ENCODE measurements at regions not wholly inside any gene's neighbourhood (a gene's known extent, or its start where the extent isn't known, plus 50 kb on each side); places are given as distances from the start of the nearest gene placed in this dataset.
A peak's percentile ranks its signal among the peaks of the same experiment; 100 is the strongest.

- Mint-ChIP-seq H3K36me3 (no peaks in the 10 kb centered on the region), H3K27me3 (no peaks in the 10 kb centered on the region), H3K9me3 (peaks cover 0 to 3% (median 0%) of the 10 kb centered on the region in 3 donors), H3K4me1 (peaks cover 72 to 84% (median 75%) of the 10 kb centered on the region in 3 donors), H3K27ac (peak overlapping the region; percentile 88 to 92), H3K4me3 (peak overlapping the region; percentile 0 to 63 (median 59))
- POLR2A ChIA-PET = interaction anchor here (0.5 to 1.7 kb wide), 4 partner anchors 15 to 84 kb away, joined by 4 to 7 read pairs (median 4); partner anchors contain the start of gene SLC39A10 (in 1 of the 2)
- no peak overlapping the region for H3K4me3 ChIP-seq (ENCODE audit: control insufficient read depth in 1 of 2, extremely low read depth in 1 of 2, low read length in 1 of 2)
- DNase-seq = peak in 2 of 35 experiments; percentile 17 to 49
- peaks cover 21 to 23% of the 10 kb centered on the region in 2 experiments for H3K4me1 ChIP-seq (ENCODE audit: control insufficient read depth in 1 of 2, extremely low read depth in 1 of 2, insufficient read depth in 2 of 2, low read length in 2 of 2)
- H3K9me3 ChIP-seq = no peaks in the 10 kb centered on the region
- CTCF ChIA-PET = interaction anchor here (0.5 to 2.5 kb wide), 14 partner anchors 12 to 771 kb away, joined by 3 to 31 read pairs (median 4); partner anchors contain the start of gene SLC39A10 (in 1 of the 2)
- H3K27me3 ChIP-seq (replicated peaks in 1 of 2; ENCODE audit: control insufficient read depth in 2 of 2, extremely low read depth in 1 of 2, insufficient read depth in 2 of 2, low read length in 1 of 2) = no peaks in the 10 kb centered on the region
- H3K36me3 ChIP-seq (ENCODE audit: control insufficient read depth in 2 of 2, extremely low read depth in 1 of 2, insufficient read depth in 1 of 2, low read length in 1 of 2) = no peaks in the 10 kb centered on the region
- ATAC-seq (replicated peaks in 1 of 4) = peak in 3 of 4 experiments; percentile 60 to 66 (median 60)
- H3K27ac ChIP-seq (ENCODE audit: low read length) = peak overlapping the region; percentile 39
- no CpG with 5 or more reads among the region's 4 CpGs for WGBS (ENCODE audit: insufficient coverage)
Measured at GRCh38 chr2:195575879-195576401, 81.1 kb upstream of the SLC39A10 start.

- Mint-ChIP-seq H3K4me1 (peaks cover 71 to 85% (median 74%) of the 10 kb centered on the region in 3 donors), H3K4me3 (no peak overlapping the region), H3K9me3 (no peaks in the 10 kb centered on the region), H3K27ac (peak overlapping the region in 1 of 2 donors; percentile 59), H3K36me3 (no peaks in the 10 kb centered on the region), H3K27me3 (no peaks in the 10 kb centered on the region)
- Histone ChIP-seq H3K36me3 (ENCODE audit: control insufficient read depth in 2 of 2, extremely low read depth in 1 of 2, insufficient read depth in 1 of 2, low read length in 1 of 2) (no peaks in the 10 kb centered on the region), H3K4me3 (ENCODE audit: control insufficient read depth in 1 of 2, extremely low read depth in 1 of 2, low read length in 1 of 2) (no peak overlapping the region), H3K27me3 (replicated peaks in 1 of 2; ENCODE audit: control insufficient read depth in 2 of 2, extremely low read depth in 1 of 2, insufficient read depth in 2 of 2, low read length in 1 of 2) (no peaks in the 10 kb centered on the region), H3K9me3 (no peaks in the 10 kb centered on the region), H3K4me1 (ENCODE audit: control insufficient read depth in 1 of 2, extremely low read depth in 1 of 2, insufficient read depth in 2 of 2, low read length in 2 of 2) (peaks cover 16 to 19% of the 10 kb centered on the region in 2 experiments), H3K27ac (ENCODE audit: low read length) (no peak overlapping the region)
- DNase-seq (no peak), ATAC-seq (replicated peaks in 1 of 4) (no peak)
- no CpG with 5 or more reads among the region's 2 CpGs for WGBS (ENCODE audit: insufficient coverage)
- POLR2A ChIA-PET = interaction anchor here (0.5 to 0.7 kb wide), 3 partner anchors 11 to 99 kb away, joined by 3 to 4 read pairs (median 4); no protein-coding TSS in a partner anchor
- CTCF ChIA-PET = interaction anchor here (0.6 to 2.2 kb wide), 4 partner anchors 76 to 100 kb away, joined by 3 to 9 read pairs (median 4); partner anchors contain the start of gene SLC39A10 (in 1 of the 2)
Measured at GRCh38 chr2:195575016-195575415, 82.0 kb upstream of the SLC39A10 start.

DNA sequence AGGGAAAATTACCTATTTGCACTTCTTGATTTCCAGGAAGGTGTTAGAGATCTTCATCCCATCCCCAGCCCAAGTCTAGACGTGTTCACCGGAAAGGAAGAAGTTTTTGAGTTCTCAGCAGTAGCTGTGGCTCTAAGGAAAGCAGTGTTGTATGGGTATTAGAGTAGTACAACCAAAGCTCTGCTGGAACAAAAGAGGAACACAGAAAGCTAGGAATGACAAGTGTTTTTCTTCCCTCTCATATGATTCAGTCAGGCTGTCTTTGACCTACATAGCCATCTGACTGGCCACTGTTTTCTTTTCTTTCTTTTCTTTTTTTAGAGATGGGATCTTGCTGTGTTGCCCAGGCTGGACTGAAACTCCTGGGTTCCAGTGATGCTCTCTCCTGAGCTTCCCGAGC lies 82.7 kb upstream of the SLC39A10 start:
- Mint-ChIP-seq H3K36me3 (no peaks in the 10 kb centered on the region), H3K27ac (peak overlapping the region; percentile 19 to 59), H3K9me3 (no peaks in the 10 kb centered on the region), H3K27me3 (no peaks in the 10 kb centered on the region), H3K4me1 (peaks cover 71 to 85% (median 74%) of the 10 kb centered on the region in 3 donors), H3K4me3 (no peak overlapping the region)
- no peaks in the 10 kb centered on the region for H3K27me3 ChIP-seq (replicated peaks in 1 of 2; ENCODE audit: control insufficient read depth in 2 of 2, extremely low read depth in 1 of 2, insufficient read depth in 2 of 2, low read length in 1 of 2)
- no peak overlapping the region for H3K4me3 ChIP-seq (ENCODE audit: control insufficient read depth in 1 of 2, extremely low read depth in 1 of 2, low read length in 1 of 2)
- H3K27ac ChIP-seq (ENCODE audit: low read length) = no peak overlapping the region
- H3K9me3 ChIP-seq = no peaks in the 10 kb centered on the region
- ATAC-seq (replicated peaks in 1 of 4) (no peak), DNase-seq (no peak)
- ChIA-PET CTCF (interaction anchor here (0.6 to 2.2 kb wide), 6 partner anchors 75 to 1929 kb away, joined by 3 to 9 read pairs (median 4); partner anchors contain the start of gene SLC39A10 (in 1 of the 2)), POLR2A (interaction anchor here in 1 of 2 donors (0.7 kb wide), 1 partner anchor 10 kb away, joined by 3 read pairs; no protein-coding TSS in a partner anchor)
- no peaks in the 10 kb centered on the region for H3K36me3 ChIP-seq (ENCODE audit: control insufficient read depth in 2 of 2, extremely low read depth in 1 of 2, insufficient read depth in 1 of 2, low read length in 1 of 2)
- peaks cover 15 to 19% of the 10 kb centered on the region in 2 experiments for H3K4me1 ChIP-seq (ENCODE audit: control insufficient read depth in 1 of 2, extremely low read depth in 1 of 2, insufficient read depth in 2 of 2, low read length in 2 of 2)
- WGBS (ENCODE audit: insufficient coverage) = no CpG with 5 or more reads among the region's 3 CpGs

DNA sequence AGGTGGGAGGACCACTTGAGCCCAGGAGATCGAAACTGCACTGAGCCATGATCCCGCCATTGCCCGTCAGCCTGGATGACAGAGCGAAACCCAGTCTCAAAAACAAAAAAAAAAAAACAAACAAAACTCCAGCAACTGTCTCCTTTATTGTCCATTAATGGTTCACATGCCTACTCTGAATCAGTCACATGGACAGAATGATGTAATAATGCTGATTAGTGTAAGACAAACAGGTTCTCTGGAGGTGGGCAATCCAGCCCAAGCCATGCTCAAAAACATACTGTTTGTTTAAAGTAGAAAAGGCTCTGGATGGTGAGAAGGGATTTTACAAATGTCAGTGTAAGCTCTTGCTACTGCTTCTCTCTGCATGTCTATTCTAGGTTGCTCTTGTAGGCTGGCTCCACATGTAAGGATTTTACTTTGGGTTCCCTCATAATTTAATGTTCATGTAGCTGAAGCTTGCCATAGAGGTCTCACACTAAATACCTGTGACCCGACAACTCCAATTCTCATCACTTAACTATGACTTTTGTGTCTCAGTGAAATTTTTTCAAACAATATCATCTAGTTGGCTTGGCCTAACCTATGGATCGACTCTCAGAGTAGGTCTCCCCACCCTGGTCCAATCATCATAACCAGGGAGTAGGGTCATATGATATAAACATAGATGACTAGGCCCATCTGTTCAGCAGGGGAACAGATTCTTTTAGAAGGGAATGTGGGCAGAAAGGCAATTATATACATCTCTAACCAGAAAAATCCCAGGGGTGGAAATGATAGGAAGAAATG lies 83.9 kb upstream of the SLC39A10 start:
- Histone ChIP-seq H3K4me1 (ENCODE audit: control insufficient read depth in 1 of 2, extremely low read depth in 1 of 2, insufficient read depth in 2 of 2, low read length in 2 of 2) (peaks cover 9 to 15% of the 10 kb centered on the region in 2 experiments), H3K9me3 (no peaks in the 10 kb centered on the region), H3K36me3 (ENCODE audit: control insufficient read depth in 2 of 2, extremely low read depth in 1 of 2, insufficient read depth in 1 of 2, low read length in 1 of 2) (no peaks in the 10 kb centered on the region), H3K4me3 (ENCODE audit: control insufficient read depth in 1 of 2, extremely low read depth in 1 of 2, low read length in 1 of 2) (no peak overlapping the region), H3K27me3 (replicated peaks in 1 of 2; ENCODE audit: control insufficient read depth in 2 of 2, extremely low read depth in 1 of 2, insufficient read depth in 2 of 2, low read length in 1 of 2) (no peaks in the 10 kb centered on the region), H3K27ac (ENCODE audit: low read length) (no peak overlapping the region)
- ATAC-seq (replicated peaks in 1 of 4) (no peak), DNase-seq (no peak)
- H3K27ac Mint-ChIP-seq = peak overlapping the region; percentile 71 to 73
- peaks cover 68 to 83% (median 71%) of the 10 kb centered on the region in 3 donors for H3K4me1 Mint-ChIP-seq
- H3K36me3 Mint-ChIP-seq = no peaks in the 10 kb centered on the region
- CTCF ChIA-PET = interaction anchor here (1.5 to 2.2 kb wide), 2 partner anchors 75 to 87 kb away, joined by 3 to 9 read pairs; no protein-coding TSS in a partner anchor
- POLR2A ChIA-PET = no interaction called here
- WGBS (ENCODE audit: insufficient coverage) = no CpG with 5 or more reads among the region's 6 CpGs
- no peaks in the 10 kb centered on the region for H3K27me3 Mint-ChIP-seq
- no peaks in the 10 kb centered on the region for H3K9me3 Mint-ChIP-seq
- no peak overlapping the region for H3K4me3 Mint-ChIP-seq

DNA sequence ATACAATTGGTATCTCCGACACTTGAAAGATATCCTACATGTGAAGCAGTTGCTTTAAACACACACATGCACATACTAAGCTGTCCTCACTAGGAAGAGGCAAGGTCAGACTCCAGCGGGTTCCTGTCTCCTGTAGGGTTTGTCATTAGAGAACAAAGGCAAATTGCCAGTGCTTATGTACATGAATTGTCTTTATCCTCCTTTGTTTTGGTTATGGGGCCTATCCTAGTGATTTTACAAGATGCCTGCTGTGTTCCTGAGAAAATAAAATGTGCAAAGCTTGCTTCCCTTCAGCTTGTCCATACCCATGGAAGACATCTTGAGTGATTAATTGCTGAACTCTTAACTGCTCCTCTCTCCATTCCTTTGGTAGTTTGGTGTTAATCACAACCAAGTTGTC lies 86.7 kb upstream of the SLC39A10 start:
- no peaks in the 10 kb centered on the region for H3K27me3 ChIP-seq (replicated peaks in 1 of 2; ENCODE audit: control insufficient read depth in 2 of 2, extremely low read depth in 1 of 2, insufficient read depth in 2 of 2, low read length in 1 of 2)
- no CpG with 5 or more reads among the region's 2 CpGs for WGBS (ENCODE audit: insufficient coverage)
- no peaks in the 10 kb centered on the region for H3K36me3 Mint-ChIP-seq
- no peaks in the 10 kb centered on the region for H3K9me3 Mint-ChIP-seq
- CTCF ChIA-PET = interaction anchor here (0.7 to 2.0 kb wide), 5 partner anchors 9 to 90 kb away, joined by 3 to 10 read pairs (median 5); no protein-coding TSS in a partner anchor
- H3K4me1 ChIP-seq (ENCODE audit: control insufficient read depth in 1 of 2, extremely low read depth in 1 of 2, insufficient read depth in 2 of 2, low read length in 2 of 2) = peaks cover 2 to 11% of the 10 kb centered on the region in 2 experiments
- no peak overlapping the region for H3K27ac ChIP-seq (ENCODE audit: low read length)
- no peak for ATAC-seq (replicated peaks in 1 of 4)
- H3K27me3 Mint-ChIP-seq = no peaks in the 10 kb centered on the region
- H3K4me3 Mint-ChIP-seq = no peak overlapping the region
- H3K27ac Mint-ChIP-seq = peak overlapping the region; percentile 50 to 55
- no peak for DNase-seq
- peaks cover 51 to 58% (median 57%) of the 10 kb centered on the region in 3 donors for H3K4me1 Mint-ChIP-seq
- POLR2A ChIA-PET = interaction anchor here (0.6 to 1.4 kb wide), 4 partner anchors 8 to 140 kb away, joined by 3 to 8 read pairs (median 3); no protein-coding TSS in a partner anchor
- H3K36me3 ChIP-seq (ENCODE audit: control insufficient read depth in 2 of 2, extremely low read depth in 1 of 2, insufficient read depth in 1 of 2, low read length in 1 of 2) = no peaks in the 10 kb centered on the region
- H3K9me3 ChIP-seq = no peaks in the 10 kb centered on the region
- no peak overlapping the region for H3K4me3 ChIP-seq (ENCODE audit: control insufficient read depth in 1 of 2, extremely low read depth in 1 of 2, low read length in 1 of 2)

GRCh38 chr2:195569255-195569654 lies 87.8 kb upstream of the SLC39A10 start:
- CTCF ChIA-PET = interaction anchor here in 1 of 2 donors (0.5 to 1.0 kb wide), 2 partner anchors 8 to 75 kb away, joined by 3 to 5 read pairs; no protein-coding TSS in a partner anchor
- H3K4me3 Mint-ChIP-seq = no peak overlapping the region
- 93% methylated on average over 3 of the region's 3 CpGs for WGBS (ENCODE audit: insufficient coverage)

More at GRCh38 chr2:195569255-195569654, 87.8 kb upstream of the SLC39A10 start:
- Mint-ChIP-seq H3K9me3 (no peaks in the 10 kb centered on the region), H3K27ac (peak overlapping the region; percentile 70 to 74), H3K4me1 (peaks cover 48 to 61% (median 54%) of the 10 kb centered on the region in 3 donors), H3K36me3 (no peaks in the 10 kb centered on the region), H3K27me3 (no peaks in the 10 kb centered on the region)
- Histone ChIP-seq H3K27ac (ENCODE audit: low read length) (no peak overlapping the region), H3K36me3 (ENCODE audit: control insufficient read depth in 2 of 2, extremely low read depth in 1 of 2, insufficient read depth in 1 of 2, low read length in 1 of 2) (no peaks in the 10 kb centered on the region), H3K4me1 (ENCODE audit: control insufficient read depth in 1 of 2, extremely low read depth in 1 of 2, insufficient read depth in 2 of 2, low read length in 2 of 2) (peaks cover 7 to 14% of the 10 kb centered on the region in 2 experiments), H3K9me3 (no peaks in the 10 kb centered on the region), H3K4me3 (ENCODE audit: control insufficient read depth in 1 of 2, extremely low read depth in 1 of 2, low read length in 1 of 2) (no peak overlapping the region), H3K27me3 (replicated peaks in 1 of 2; ENCODE audit: control insufficient read depth in 2 of 2, extremely low read depth in 1 of 2, insufficient read depth in 2 of 2, low read length in 1 of 2) (no peaks in the 10 kb centered on the region)
- ATAC-seq (replicated peaks in 1 of 4) (no peak), DNase-seq (no peak)
- POLR2A ChIA-PET = no interaction called here

Data from T-cell (primary cell).